HL-60 (cell line): ENCODE measurements at regions not wholly inside any gene's neighbourhood (a gene's known extent, or its start where the extent isn't known, plus 50 kb on each side); places are given as distances from the start of the nearest gene placed in this dataset.

ENCODE experiments used
- DNase-seq, 2 experiments: peaks; one replicate each; pipeline ENCODE4 v3.0.0-alpha.2; 2010 to 2020; ENCODE audit warnings: low read depth in 1 of 2, low spot score in 1 of 2
- H3K27ac ChIP-seq: fragments of 250-450 bp; sonication (Bioruptor Pico); replicated peaks from 2 replicates; pipeline ENCODE4 v1.5.1; 2020; ENCODE audit warnings: mild to moderate bottlenecking, moderate library complexity
- H3K27me3 ChIP-seq: fragments of 250-450 bp; sonication (Bioruptor Pico); 2 replicates; pipeline ENCODE4 v1.5.1; 2021; ENCODE audit warnings: mild to moderate bottlenecking, moderate library complexity; ENCODE audit not compliant: insufficient read depth, poor library complexity, severe bottlenecking
- H3K4me3 ChIP-seq: replicated peaks from 2 replicates; pipeline ENCODE4 v1.5.1; 2011; ENCODE audit warnings: mild to moderate bottlenecking, control low read depth, low read length; ENCODE audit not compliant: insufficient read depth
- GABPA ChIP-seq: IDR thresholded peaks from 2 replicates; pipeline ENCODE4 v1.6.1; 2012; ENCODE audit warnings: low read depth
- POLR2AphosphoS5 ChIP-seq: IDR thresholded peaks from 2 replicates; pipeline ENCODE4 v1.6.1; 2012; ENCODE audit warnings: low read depth
- REST ChIP-seq: IDR thresholded peaks from 2 replicates; pipeline ENCODE4 v1.6.1; 2012; ENCODE audit warnings: low read depth; ENCODE audit not compliant: insufficient replicate concordance
- SPI1 ChIP-seq: IDR thresholded peaks from 2 replicates; pipeline ENCODE4 v1.6.1; 2012; ENCODE audit warnings: low read depth, mild to moderate bottlenecking, borderline replicate concordance
- TF ChIP-seq, protein P1 (sequence below): IDR thresholded peaks from one replicate; pipeline ENCODE4 v1.5.1; 2011; ENCODE audit warnings: low read length, control low read depth, inconsistent platforms; ENCODE audit not compliant: insufficient read depth

DNA sequence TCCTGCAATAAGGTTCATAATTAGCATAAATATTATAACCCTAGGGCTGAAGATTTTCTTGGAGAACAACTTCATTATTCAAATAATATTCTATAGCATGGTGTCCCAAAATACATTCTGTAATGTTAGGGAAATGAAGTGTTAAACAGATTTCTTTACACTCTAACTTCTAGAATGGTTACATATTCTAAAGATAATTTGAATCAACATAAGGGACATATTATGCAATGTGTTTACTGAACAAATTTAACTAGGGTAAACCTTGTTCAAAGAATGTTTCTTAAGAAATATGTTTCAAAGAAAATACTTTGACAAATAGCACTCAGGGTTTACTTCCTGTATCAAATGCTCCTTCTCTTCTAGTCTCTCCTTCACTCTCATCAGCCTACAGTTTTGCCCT lies 281.6 kb downstream of the SLC6A15 start:
- Histone ChIP-seq H3K4me3 (no peak overlapping the region), H3K27me3 (no peaks in the 10 kb centered on the region), H3K27ac (no peak overlapping the region)
- no peak for DNase-seq
- no peak for TF ChIP-seq GABPA
- TF ChIP-seq, protein P1, sequence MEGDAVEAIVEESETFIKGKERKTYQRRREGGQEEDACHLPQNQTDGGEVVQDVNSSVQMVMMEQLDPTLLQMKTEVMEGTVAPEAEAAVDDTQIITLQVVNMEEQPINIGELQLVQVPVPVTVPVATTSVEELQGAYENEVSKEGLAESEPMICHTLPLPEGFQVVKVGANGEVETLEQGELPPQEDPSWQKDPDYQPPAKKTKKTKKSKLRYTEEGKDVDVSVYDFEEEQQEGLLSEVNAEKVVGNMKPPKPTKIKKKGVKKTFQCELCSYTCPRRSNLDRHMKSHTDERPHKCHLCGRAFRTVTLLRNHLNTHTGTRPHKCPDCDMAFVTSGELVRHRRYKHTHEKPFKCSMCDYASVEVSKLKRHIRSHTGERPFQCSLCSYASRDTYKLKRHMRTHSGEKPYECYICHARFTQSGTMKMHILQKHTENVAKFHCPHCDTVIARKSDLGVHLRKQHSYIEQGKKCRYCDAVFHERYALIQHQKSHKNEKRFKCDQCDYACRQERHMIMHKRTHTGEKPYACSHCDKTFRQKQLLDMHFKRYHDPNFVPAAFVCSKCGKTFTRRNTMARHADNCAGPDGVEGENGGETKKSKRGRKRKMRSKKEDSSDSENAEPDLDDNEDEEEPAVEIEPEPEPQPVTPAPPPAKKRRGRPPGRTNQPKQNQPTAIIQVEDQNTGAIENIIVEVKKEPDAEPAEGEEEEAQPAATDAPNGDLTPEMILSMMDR = no peak
- TF ChIP-seq REST = no peak
- TF ChIP-seq SPI1 = no peak
- no peak for TF ChIP-seq POLR2AphosphoS5

DNA sequence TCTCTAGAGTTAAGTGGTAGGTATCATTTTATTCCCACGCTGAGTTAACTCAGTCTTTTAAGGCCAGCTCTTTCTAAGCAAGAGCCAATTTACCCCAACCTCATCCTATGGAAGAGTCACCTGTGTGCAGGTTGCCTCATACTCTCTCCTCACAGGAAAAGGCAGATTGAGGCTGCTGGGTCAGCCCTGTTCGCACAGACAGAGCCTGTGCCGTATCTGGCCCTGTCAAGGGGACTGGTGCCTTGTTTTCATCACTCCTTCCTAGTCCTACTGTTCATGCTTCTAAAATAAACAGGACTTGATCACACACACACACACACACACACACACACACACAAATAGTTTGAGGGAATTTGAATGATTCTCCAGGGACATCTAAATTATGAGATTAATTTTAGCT lies 285.0 kb downstream of the SLC6A15 start:
- Histone ChIP-seq H3K4me3 (no peak overlapping the region), H3K27me3 (no peaks in the 10 kb centered on the region), H3K27ac (no peak overlapping the region)
- DNase-seq = no peak
- TF ChIP-seq, protein P1 = no peak
- TF ChIP-seq REST (no peak), GABPA (no peak)

DNA sequence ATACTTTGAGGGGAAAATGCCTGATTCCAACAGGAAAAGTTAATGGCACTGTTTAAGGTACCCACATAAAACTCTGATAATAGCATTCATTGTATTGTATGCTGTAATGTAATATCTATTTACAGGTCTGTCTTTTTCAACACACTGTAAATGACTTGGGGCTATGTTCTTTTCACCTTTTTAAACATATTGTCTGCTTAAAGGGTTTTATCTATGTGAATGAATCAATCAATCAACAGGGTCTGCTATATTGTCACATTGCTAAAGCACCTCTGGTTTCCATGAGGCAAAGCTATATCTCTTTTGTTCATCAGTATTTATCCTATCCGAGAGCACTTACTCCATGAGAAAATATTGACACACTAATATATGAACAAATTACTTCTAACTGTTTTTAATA lies 288.0 kb downstream of the SLC6A15 start:
- TF ChIP-seq REST (no peak), SPI1 (no peak), GABPA (no peak)

DNA sequence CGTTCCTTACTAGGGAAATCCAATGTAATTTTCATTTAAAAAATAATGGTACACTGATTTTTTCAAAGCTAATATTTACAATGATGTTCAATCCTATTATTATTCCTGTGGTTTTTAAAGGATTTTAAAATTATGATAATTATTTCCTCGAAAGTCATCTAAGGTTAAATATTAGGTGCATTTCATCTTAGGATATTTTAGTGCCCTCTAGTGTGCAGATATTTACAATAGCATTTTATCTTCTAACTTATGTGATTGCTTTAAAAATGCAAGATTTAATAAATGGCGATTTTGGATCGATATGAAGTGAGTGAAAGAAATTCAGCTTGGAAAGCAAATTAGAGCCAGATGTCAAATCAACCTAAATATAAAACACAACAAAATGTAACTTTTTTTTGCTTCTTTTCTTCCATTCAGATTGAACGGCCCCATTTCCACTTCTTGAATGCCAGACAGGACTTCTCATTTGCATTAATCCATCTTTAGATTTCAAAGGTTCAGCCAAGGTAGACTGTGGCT lies 293.5 kb downstream of the SLC6A15 start:
- no peak overlapping the region for H3K4me3 ChIP-seq
- no peak for TF ChIP-seq REST
- no peak for TF ChIP-seq POLR2AphosphoS5
- TF ChIP-seq, protein P1 = no peak
- TF ChIP-seq SPI1 = no peak
- no peak for TF ChIP-seq GABPA
- no peak overlapping the region for H3K27ac ChIP-seq
- H3K27me3 ChIP-seq = no peaks in the 10 kb centered on the region
- no peak for DNase-seq

More for the DNA sequence above, 288.0 kb downstream of the SLC6A15 start:
- Histone ChIP-seq H3K27ac (no peak overlapping the region), H3K27me3 (no peaks in the 10 kb centered on the region), H3K4me3 (no peak overlapping the region)
- no peak for DNase-seq
